ENCODE measurements at regions not wholly inside any gene's neighbourhood (a gene's known extent, or its start where the extent isn't known, plus 50 kb on each side); places are given as distances from the start of the nearest gene placed in this dataset.

DNA sequence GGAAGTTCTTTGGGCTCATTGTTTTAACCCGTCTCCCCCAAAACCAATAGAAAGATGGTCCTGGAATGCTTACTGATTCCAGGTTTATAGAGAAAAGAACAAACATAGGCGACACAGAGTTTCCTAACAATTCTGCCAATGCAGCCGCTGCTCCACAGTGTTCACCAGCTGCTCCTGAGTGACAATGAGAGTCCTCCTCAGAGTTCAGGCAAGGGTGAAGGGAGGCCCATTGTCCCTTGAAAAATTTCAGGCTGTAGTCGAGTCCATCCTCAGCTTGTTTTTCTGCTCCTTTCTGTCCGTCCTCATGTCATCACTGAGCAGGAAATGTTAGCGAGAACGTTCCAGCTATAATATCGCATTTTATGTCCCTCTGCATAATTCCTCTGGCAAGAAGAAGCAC, 537.6 kb downstream of the TCERG1L start:
- no peak for TF ChIP-seq GATA3 (IDR thresholded peaks at IDR 0.05; ENCODE audit: low read depth, low read length)
- TF ChIP-seq GATA2 (IDR thresholded peaks at IDR 0.05; ENCODE audit: low read depth, low read length): no peak

Measured in SH-SY5Y (cell line).